ENCODE measurements at regions not wholly inside any gene's neighbourhood (a gene's known extent, or its start where the extent isn't known, plus 50 kb on each side); places are given as distances from the start of the nearest gene placed in this dataset.

DNA sequence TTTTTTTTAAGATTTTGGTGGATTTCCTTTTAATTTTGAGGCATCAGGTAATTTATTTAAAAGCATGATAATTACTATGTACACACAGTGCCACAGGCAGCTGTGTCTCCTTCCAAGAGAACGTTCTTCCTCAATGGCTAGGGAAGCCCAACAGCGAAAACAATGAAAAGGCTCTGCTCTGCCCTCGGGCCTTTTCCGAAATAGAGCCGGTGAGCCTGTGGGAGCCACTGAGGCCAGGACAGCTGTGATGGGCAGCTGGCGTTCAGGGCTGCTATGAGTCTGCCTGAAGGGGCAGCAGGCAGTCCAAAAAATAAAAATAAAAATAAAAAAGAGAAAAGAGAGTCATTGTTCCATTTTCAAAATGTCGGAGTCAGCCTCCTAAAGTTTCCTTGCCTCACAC, 443.8 kb downstream of the KIF16B start (continued):
- no peak for TF ChIP-seq ZNF396 (CRISPR knock-in tag; IDR thresholded peaks at IDR 0.05; ENCODE audit: borderline replicate concordance)
- TF ChIP-seq, protein P1, sequence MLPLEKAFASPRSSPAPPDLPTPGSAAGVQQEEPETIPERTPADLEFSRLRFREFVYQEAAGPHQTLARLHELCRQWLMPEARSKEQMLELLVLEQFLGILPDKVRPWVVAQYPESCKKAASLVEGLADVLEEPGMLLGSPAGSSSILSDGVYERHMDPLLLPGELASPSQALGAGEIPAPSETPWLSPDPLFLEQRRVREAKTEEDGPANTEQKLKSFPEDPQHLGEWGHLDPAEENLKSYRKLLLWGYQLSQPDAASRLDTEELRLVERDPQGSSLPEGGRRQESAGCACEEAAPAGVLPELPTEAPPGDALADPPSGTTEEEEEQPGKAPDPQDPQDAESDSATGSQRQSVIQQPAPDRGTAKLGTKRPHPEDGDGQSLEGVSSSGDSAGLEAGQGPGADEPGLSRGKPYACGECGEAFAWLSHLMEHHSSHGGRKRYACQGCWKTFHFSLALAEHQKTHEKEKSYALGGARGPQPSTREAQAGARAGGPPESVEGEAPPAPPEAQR (CRISPR knock-in tag; IDR thresholded peaks at IDR 0.05): no peak
- TF ChIP-seq, protein P2, sequence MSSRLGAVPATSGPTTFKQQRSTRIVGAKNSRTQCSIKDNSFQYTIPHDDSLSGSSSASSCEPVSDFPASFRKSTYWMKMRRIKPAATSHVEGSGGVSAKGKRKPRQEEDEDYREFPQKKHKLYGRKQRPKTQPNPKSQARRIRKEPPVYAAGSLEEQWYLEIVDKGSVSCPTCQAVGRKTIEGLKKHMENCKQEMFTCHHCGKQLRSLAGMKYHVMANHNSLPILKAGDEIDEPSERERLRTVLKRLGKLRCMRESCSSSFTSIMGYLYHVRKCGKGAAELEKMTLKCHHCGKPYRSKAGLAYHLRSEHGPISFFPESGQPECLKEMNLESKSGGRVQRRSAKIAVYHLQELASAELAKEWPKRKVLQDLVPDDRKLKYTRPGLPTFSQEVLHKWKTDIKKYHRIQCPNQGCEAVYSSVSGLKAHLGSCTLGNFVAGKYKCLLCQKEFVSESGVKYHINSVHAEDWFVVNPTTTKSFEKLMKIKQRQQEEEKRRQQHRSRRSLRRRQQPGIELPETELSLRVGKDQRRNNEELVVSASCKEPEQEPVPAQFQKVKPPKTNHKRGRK (CRISPR knock-in tag; IDR thresholded peaks at IDR 0.05; ENCODE audit: borderline replicate concordance): no peak

DNA sequence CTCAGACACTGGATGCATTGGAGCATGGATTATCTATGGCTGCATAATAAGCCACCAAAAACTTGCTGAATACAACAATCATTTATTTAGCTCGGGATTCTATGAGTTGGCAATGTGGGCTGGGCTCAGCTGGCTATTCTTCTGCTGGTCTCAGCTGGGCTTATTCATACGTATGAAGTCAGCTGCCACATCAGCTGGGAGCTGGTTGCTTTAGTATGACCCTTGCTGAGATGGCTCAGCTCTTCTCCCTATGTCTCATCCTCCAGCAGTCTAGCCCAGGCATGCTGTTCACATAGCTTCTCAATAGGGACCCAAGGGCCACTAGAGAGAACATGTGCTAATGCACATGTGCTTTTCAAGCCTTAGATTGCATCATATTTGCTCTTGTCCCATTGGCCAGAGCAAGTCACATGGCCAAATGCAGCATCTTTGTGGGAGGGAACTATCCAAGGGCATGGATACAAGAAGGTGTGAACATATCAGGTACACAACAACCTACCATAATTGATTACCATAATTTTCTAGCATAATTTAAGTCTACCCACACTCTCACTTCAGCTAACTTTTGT, 444.6 kb downstream of the KIF16B start:
- ChIA-PET POLR2A (no interaction called here), CTCF (no interaction called here)
- Mint-ChIP-seq H3K27ac (no peak overlapping the region), H3K9me3 (peaks cover 19% of the 10 kb centered on the region), H3K4me3 (no peak overlapping the region), H3K27me3 (ENCODE audit: low read depth) (no peaks in the 10 kb centered on the region), H3K4me1 (no peaks in the 10 kb centered on the region), H3K36me3 (peaks cover 6% of the 10 kb centered on the region; the same call in 1 of the 2 replicates)
- TF ChIP-seq ZNF671 (CRISPR knock-in tag; IDR thresholded peaks at IDR 0.05) (no peak), TEAD1 (CRISPR knock-in tag; IDR thresholded peaks at IDR 0.05) (no peak), TEAD4 (CRISPR knock-in tag; IDR thresholded peaks at IDR 0.05) (no peak), NFATC4 (CRISPR knock-in tag; IDR thresholded peaks at IDR 0.05) (no peak), FOXP1 (CRISPR knock-in tag; IDR thresholded peaks at IDR 0.05; ENCODE audit: borderline replicate concordance) (no peak), IRF2 (CRISPR knock-in tag; IDR thresholded peaks at IDR 0.05; ENCODE audit: borderline replicate concordance, low read depth) (no peak), JAZF1 (CRISPR knock-in tag; IDR thresholded peaks at IDR 0.05) (no peak), ZNF138 (CRISPR knock-in tag; conservative IDR thresholded peaks at IDR 0.05) (no peak), ZNF121 (CRISPR knock-in tag; IDR thresholded peaks at IDR 0.05) (no peak)
- TF ChIP-seq, protein P3, sequence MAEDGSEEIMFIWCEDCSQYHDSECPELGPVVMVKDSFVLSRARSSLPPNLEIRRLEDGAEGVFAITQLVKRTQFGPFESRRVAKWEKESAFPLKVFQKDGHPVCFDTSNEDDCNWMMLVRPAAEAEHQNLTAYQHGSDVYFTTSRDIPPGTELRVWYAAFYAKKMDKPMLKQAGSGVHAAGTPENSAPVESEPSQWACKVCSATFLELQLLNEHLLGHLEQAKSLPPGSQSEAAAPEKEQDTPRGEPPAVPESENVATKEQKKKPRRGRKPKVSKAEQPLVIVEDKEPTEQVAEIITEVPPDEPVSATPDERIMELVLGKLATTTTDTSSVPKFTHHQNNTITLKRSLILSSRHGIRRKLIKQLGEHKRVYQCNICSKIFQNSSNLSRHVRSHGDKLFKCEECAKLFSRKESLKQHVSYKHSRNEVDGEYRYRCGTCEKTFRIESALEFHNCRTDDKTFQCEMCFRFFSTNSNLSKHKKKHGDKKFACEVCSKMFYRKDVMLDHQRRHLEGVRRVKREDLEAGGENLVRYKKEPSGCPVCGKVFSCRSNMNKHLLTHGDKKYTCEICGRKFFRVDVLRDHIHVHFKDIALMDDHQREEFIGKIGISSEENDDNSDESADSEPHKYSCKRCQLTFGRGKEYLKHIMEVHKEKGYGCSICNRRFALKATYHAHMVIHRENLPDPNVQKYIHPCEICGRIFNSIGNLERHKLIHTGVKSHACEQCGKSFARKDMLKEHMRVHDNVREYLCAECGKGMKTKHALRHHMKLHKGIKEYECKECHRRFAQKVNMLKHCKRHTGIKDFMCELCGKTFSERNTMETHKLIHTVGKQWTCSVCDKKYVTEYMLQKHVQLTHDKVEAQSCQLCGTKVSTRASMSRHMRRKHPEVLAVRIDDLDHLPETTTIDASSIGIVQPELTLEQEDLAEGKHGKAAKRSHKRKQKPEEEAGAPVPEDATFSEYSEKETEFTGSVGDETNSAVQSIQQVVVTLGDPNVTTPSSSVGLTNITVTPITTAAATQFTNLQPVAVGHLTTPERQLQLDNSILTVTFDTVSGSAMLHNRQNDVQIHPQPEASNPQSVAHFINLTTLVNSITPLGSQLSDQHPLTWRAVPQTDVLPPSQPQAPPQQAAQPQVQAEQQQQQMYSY (CRISPR knock-in tag; IDR thresholded peaks at IDR 0.05): no peak
- TF ChIP-seq, protein P4, sequence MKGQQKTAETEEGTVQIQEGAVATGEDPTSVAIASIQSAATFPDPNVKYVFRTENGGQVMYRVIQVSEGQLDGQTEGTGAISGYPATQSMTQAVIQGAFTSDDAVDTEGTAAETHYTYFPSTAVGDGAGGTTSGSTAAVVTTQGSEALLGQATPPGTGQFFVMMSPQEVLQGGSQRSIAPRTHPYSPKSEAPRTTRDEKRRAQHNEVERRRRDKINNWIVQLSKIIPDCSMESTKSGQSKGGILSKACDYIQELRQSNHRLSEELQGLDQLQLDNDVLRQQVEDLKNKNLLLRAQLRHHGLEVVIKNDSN (CRISPR knock-in tag; IDR thresholded peaks at IDR 0.05): no peak
- TF ChIP-seq, protein P5, sequence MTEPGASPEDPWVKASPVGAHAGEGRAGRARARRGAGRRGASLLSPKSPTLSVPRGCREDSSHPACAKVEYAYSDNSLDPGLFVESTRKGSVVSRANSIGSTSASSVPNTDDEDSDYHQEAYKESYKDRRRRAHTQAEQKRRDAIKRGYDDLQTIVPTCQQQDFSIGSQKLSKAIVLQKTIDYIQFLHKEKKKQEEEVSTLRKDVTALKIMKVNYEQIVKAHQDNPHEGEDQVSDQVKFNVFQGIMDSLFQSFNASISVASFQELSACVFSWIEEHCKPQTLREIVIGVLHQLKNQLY (CRISPR knock-in tag; IDR thresholded peaks at IDR 0.05): no peak
- TF ChIP-seq, protein P6, sequence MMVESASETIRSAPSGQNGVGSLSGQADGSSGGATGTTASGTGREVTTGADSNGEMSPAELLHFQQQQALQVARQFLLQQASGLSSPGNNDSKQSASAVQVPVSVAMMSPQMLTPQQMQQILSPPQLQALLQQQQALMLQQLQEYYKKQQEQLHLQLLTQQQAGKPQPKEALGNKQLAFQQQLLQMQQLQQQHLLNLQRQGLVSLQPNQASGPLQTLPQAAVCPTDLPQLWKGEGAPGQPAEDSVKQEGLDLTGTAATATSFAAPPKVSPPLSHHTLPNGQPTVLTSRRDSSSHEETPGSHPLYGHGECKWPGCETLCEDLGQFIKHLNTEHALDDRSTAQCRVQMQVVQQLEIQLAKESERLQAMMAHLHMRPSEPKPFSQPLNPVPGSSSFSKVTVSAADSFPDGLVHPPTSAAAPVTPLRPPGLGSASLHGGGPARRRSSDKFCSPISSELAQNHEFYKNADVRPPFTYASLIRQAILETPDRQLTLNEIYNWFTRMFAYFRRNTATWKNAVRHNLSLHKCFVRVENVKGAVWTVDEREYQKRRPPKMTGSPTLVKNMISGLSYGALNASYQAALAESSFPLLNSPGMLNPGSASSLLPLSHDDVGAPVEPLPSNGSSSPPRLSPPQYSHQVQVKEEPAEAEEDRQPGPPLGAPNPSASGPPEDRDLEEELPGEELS (CRISPR knock-in tag; IDR thresholded peaks at IDR 0.05): no peak
- TF ChIP-seq, protein P7, sequence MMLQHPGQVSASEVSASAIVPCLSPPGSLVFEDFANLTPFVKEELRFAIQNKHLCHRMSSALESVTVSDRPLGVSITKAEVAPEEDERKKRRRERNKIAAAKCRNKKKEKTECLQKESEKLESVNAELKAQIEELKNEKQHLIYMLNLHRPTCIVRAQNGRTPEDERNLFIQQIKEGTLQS (CRISPR knock-in tag; conservative IDR thresholded peaks at IDR 0.05): no peak
- DNase-seq (ENCODE audit: low spot score): no peak
- ATAC-seq: no peak
